Activated CD8-positive, alpha-beta memory T cell treated with anti-CD3 and anti-CD28 coated beads, Interleukin-2, amount 50 U/mL, for 4 hours (primary cell): ENCODE measurements at regions not wholly inside any gene's neighbourhood (a gene's known extent, or its start where the extent isn't known, plus 50 kb on each side); places are given as distances from the start of the nearest gene placed in this dataset.
"Not testable (repeated sequence)": the region's sequence is repeated elsewhere in the genome, so short reads cannot be mapped to it uniquely, and the experiment has no call there.

Experiments
- DNase-seq: peaks from one replicate; pipeline ENCODE4 v3.0.0-alpha.2; 2020

DNA sequence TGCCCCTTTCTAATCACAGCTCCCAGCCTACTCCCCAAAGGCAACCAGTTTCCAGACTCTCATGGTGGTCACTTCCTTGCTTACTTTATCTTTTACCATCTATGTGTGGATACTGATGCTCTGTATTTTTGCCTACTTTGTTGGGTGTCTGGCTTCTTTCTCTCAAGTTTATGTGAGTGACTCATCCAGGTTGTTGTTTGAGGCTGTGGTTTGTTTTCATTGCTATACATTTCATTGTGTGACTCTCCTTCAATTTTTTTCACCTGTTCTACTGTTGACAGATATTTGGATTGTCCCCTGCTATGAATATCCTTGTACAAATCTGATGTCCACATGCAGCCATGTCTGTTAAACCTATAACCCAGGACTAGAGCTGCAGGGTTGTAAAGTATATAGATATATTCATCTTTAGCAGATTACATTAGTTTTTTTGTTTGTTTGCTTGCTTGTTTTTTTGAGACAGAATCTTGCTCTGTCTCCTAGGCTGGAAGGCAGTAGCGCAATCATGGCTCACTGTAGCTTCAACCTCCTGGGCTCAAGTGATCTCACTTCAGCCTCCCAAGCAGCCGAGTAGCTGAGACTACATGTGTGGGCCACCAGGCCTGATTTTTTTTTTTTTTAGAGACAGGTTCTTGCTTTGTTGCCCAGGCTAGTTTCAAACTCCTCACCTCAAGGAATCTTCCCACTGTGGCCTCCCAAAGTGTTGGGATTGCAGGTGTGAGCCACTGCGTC is 72.9 kb upstream of the EEF1E1 start:
- DNase-seq = no peak

GRCh38 chr6:8174571-8174970 is 72.2 kb upstream of the EEF1E1 start:
- no peak for DNase-seq

DNA sequence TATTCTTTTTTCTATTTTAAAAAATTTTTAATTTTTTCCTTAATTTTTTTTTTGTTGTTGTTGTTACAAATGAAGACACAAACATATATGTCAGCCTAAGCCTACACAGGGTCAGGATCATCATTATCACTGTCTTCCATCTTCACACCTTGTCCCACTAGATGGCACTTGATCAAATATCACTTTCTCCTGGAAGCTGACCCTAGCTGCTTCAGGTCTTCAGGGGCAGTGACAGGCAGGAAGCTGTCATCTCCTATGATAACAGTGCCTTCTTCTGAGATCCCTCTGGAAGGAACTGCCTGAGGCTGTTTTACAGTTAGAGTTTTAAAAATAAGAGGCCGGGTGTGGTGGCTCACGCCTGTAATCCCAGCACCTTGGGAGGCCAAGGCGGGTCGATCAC is 70.2 kb upstream of the EEF1E1 start:
- no peak for DNase-seq

DNA sequence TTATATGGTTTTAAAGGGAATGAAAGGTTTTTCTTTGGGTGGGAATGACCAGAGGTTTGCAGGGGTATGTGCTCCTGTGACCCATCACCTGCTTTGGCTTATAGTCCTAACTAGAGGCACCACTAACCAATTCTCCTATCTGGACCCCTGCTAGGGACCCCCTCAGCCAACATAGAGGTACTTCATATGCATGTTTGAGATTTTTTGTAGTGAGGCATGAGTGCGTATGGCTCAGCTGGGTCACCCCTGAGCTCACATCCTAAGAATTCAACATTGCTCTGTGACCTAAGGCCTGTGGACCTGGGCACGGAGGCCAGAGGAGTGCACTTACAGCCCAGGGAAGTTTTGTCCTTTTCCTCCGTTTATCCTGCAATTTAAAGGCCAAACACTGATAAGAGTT is 68.4 kb upstream of the EEF1E1 start:
- DNase-seq = no peak

- no peak for DNase-seq
Measured at GRCh38 chr6:8170245-8170644, 67.9 kb upstream of the EEF1E1 start.

GRCh38 chr6:8166156-8166555 is 63.8 kb upstream of the EEF1E1 start:
- DNase-seq = no peak

GRCh38 chr6:8165008-8165407 is 62.7 kb upstream of the EEF1E1 start:
- DNase-seq = not testable (repeated sequence)

- DNase-seq = not testable (repeated sequence)
Measured at GRCh38 chr6:8164281-8164680, 61.9 kb upstream of the EEF1E1 start.

DNA sequence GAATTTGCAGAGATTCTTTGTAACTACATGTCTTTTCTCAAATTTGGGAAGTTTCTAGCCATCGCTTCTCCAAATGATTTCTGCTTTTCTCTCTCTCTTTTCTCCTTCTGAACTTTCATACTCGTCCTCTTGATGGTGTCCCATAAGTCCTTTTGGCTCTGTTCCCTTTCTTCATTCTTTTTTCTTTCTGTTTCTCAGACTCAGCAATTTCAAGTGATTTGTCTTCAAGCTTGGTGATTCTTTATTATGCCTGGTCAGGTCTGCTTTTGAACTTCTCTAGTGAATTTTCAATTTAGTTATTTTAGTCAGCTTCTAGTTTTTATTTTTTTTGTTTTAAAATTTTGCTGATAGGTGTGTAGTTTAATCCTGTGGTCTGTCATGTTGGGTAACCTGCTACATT is 57.6 kb upstream of the EEF1E1 start:
- no peak for DNase-seq

GRCh38 chr6:8157839-8158238 is 55.5 kb upstream of the EEF1E1 start:
- no peak for DNase-seq

- DNase-seq = no peak
Measured at GRCh38 chr6:8155259-8156012, 53.1 kb upstream of the EEF1E1 start.
